GM18517 (cell line): ENCODE measurements at regions not wholly inside any gene's neighbourhood (a gene's known extent, or its start where the extent isn't known, plus 50 kb on each side); places are given as distances from the start of the nearest gene placed in this dataset.

Experiments
- ATAC-seq: cut with Tn5 transposase; IDR thresholded peaks from one replicate; pipeline ENCODE4 v1.9.1; 2021; ENCODE audit warnings: mild to moderate bottlenecking, moderate library complexity; ENCODE audit not compliant: unreplicated experiment

DNA sequence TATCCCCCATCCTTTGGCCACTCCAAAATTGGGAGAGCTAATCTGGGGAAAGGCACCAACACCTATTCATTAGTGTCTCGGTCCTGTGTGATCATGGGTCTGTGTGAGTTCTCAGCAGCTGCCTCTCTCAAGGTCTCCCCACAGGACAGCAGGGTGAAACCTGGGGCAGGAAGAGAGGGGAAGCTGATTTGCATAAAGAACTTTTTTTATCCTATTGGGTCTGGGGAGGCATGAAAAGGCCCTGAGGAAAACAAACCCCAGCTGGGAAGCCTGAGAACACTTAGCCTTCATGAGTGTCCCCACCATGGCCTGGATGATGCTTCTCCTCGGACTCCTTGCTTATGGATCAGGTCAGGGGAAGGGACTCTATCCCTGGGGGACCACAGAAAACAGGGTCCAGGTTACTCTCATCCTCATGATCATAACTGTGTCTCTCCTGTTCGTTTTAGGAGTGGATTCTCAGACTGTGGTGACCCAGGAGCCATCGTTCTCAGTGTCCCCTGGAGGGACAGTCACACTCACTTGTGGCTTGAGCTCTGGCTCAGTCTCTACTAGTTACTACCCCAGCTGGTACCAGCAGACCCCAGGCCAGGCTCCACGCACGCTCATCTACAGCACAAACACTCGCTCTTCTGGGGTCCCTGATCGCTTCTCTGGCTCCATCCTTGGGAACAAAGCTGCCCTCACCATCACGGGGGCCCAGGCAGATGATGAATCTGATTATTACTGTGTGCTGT lies 116.0 kb upstream of the TOP3B start:
- ATAC-seq = no peak

DNA sequence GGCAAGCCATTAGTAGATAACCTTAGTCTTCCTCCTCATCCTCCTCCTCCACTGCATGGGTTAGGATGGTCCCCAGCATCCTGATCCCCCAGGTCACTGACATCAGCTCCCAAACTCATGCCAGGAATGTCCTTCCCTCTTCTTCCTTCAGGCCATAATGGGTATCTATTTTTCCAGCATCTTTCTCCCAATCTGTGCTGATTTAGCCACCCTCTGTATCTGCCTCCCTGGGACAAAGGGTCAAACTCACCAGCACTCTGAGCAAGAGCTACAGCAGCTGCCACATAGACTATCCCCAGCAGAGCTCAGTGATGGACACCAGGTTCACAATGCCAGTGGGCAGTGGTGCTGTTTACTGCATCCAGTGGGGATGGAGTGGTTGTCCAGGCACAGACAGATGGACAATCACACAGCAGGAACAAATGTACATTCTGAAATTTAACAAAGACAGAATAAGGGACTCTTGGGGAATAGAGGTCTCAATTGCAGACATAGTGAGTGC lies 115.2 kb upstream of the TOP3B start:
- ATAC-seq = no peak

DNA sequence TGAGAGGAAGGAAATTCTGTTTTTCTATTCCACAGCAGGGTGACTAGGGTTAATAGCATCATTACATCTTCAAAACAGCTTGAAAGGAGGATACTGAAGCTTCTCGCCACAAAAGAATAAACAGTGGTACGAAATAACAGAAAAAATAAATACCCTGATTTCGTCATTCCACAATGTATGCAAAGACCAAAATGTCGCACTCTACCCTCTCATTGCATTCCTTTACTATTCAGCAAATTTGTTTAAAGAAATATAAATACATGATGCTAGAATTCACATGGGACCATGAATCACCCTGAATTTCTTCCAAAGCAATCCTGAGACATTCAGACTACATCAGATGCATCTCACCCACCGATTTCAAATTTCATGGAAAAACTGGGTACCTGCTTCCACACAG lies 112.3 kb upstream of the TOP3B start:
- ATAC-seq = no peak

DNA sequence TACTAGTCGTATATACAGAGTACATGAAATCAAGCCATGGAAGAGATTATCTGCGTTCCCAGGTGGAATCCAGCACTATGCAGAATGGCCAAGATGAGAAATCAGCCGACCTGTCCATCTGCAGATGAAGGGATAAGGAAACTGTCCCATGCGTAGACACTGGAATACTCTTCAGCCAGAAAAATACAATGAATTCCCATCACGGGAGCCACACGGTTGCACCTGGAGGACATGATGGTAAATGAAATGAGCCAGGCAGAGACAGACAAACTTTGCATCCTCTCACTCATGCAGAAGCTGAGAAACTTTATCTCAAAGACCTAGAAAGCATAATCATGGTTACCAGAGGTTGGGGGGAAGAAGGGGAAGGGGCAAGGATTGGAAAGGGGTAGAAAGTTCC lies 111.9 kb upstream of the TOP3B start:
- no peak for ATAC-seq

DNA sequence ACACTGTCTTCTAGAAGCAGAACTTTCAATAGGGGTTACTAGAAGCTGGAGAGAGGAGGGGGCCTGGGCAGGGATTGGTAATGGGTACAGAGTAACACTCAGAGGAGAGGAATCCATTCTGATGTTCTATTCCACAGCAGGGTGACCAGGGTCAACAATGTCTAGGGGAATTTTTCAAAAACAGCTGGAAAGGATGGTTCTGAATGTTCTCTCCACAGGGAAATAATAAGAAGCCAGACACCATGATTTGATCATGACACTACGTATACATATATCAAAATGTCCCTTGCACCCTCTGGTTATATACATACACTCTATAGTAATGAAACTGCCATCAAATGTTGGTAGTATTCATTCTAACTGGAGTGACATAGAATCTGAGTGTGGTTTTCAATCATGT lies 111.2 kb upstream of the TOP3B start:
- ATAC-seq = no peak

DNA sequence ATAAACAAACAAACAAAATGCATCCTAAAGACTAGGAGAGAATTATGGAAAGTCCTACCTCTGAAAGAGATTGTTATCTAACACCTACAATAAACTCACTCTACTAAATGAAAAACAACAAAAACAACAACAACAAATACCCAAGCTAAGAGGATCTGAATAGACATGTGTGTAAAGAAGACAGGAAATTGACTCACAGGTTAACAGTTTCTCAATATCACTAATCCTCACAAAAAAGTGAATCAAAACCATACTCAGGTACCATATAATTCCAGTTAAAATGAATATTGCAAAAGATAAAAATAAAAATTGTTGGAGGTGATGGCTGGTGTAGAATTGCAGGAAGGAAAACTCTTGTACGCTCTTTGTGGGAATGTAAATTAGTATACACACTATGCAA lies 110.4 kb upstream of the TOP3B start:
- no peak for ATAC-seq

DNA sequence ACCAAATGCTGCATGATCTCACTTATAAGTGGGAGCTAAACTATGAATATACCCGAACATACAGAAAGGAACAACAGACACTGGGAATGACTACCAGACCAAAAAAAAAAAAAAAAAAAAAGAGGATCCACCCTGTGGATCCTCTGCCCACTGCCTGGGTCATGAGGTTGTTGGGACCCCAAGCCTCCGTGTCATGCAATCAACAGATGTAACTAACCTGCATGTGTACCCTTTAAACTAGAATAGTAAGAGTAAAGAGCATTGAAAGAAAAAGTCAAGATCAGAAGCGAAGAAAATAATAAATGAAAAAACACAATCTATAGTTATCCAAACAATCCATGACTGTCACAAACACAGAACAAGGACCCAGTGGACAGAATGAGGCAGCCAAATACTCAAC lies 109.5 kb upstream of the TOP3B start:
- no peak for ATAC-seq

DNA sequence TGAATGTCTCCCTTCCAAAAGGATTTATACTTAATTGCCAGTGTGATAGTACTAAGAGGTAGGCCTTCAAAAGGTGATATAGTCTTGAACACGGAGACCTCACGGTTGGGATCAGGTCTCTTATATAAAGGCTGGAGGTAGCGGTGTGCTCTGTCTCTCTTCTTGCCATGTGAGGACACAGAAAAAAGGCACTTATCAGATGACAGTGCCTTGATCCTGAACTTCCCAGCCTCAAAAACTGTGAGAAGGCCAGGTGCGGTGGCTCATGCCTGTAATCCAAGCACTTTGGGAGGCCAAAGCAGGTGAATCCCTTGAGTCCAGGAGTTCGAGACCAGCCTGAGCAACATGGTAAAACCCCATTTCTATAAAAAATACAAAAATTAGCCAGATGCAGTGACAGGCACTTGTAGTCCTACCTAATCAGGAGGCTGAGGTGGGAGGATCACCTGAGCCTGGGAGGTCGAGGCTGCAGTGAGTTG lies 108.9 kb upstream of the TOP3B start:
- no peak for ATAC-seq

DNA sequence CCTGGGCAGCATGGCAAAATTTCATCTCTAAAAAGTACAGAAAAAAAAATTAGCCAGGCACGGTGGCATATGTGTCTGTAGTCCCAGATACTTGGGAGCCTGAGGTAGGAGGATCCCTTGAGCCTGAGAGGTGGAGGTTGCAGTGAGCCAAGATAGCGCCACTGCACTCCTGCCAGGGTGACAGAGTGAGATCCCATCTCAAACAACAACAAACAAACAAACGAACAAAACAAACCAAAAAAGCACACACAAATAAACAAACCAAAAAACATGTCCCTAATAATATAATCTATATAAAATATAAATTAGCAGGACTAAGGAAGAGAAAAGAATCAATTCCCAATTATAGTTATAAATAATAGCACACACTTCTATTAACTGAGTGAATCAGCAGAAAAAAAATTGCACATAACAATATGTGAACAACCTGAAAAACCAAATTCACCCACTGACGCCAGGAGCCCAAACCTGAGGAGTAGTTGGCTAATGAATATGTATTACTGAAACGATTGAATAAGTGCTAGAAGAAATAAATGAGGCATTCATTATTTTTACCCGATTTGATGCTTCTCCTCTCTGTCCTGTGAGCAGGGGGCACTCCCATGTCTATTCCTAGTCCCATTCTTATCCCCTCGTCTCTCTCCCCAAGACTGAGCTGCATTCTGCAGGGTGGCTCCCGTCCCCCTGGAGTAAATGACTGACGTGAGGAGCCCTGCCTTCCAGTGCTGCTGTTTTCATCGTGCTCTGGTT lies 108.2 kb upstream of the TOP3B start:
- ATAC-seq = no peak

DNA sequence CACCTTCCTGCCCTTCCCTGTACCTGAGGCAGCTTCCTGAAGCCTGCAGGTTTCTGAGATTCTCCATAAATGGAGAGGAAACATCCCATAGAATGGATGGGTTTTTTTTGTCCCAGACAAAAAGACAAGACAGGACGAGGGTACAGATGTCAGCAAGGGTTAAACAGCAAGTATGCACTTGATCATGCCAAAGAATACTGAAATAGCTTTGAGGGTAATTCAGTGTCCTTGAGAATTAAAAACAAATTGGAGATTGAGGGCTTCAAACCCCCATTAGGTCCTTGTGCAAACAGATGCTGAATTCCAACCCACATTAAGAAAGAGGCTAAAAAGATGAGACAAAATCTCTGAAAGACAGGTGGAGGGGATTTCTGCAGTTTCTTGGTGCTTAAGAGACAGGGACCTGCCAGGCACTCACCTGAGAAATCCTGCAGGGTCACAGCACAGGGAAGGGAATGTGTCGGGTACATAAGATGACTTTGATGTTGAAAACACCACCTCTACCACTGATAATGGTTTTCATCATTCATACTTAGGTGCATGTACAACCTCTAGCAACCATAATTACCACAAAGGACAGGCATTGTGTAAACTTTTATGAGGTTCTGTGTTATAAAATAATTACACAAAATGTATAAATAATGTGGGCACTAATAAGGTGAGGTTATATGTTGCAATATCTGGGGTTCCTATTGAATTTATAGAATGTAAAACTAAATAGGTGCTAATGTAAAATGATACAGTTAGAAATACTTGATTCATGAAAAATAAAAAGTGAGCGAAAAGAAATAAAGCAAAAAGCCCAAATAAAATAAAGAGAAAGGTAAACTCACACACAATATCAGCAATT lies 107.1 kb upstream of the TOP3B start:
- ATAC-seq = no peak

DNA sequence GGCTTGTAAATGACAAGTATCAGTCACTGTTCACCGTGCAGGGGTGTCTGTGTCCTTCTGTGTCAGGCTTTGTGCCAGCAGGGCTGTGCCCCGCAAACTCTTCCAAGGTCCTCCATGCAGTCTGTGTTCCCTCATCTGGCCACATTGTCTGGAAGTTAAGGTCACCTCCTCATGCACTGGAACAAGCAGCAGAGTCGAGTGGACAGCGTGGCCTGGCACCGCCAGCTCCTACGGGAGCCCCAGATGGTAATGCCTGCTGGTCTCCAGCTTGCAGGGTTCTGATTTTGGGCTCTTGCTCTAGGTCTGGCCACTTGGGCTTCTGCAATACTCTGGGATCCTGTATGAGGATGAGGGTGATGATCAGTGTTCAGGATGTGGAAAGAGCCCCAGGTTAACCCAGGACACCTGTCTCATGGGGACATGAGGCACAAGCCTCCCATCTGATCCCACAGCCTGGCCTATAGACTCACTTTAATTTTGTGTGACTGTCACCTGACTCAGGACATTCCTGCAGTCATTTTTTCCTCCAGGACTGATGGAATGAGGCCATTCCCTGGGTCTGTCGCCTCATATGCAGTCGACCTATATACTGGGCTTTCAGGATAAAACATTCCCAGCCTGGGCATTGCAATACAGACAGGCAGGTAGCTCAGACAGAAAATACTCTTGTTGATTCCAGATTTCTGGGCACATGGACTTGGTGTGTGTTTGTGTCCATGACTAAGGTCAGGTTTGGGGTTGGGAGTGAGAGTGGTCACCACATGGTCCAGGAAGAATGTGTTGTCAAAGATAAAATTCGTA lies 106.3 kb upstream of the TOP3B start:
- ATAC-seq = no peak

DNA sequence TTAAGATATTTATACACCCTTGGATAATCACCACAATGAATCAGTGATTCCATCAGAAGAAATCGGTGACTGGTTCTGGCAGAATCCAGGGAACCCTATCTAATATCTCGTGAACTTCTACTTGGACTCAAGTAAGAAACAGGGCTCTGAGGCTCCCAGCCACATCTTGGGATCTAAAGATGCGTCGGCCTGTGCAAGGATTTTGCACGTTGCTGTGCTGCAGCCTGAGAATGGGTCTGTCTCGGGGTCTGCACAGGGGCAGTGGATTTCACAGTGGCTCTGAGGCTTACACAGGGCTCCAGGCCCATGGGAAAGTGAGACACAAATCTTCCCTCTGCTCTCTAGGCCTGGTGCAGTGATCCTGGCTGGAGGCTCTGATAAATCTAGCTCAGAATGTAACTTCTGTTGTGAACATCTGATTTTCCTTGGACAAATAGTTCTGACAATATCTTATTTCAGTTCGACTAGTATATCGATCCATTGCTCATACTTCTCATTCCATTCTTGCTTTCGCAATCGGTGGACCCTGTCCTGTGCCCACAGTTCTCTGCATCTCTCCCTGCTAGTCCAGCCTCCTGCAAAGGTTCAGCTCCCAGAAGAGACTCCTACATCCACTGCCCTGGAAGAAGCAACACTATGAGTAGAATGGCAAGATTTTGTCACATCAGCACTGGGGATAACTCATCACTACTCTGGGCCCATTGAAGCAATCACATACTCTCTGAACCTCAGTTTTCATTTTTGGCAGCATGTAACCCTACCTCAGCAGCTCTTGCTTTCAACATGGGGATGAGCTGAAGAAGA lies 105.5 kb upstream of the TOP3B start:
- no peak for ATAC-seq

DNA sequence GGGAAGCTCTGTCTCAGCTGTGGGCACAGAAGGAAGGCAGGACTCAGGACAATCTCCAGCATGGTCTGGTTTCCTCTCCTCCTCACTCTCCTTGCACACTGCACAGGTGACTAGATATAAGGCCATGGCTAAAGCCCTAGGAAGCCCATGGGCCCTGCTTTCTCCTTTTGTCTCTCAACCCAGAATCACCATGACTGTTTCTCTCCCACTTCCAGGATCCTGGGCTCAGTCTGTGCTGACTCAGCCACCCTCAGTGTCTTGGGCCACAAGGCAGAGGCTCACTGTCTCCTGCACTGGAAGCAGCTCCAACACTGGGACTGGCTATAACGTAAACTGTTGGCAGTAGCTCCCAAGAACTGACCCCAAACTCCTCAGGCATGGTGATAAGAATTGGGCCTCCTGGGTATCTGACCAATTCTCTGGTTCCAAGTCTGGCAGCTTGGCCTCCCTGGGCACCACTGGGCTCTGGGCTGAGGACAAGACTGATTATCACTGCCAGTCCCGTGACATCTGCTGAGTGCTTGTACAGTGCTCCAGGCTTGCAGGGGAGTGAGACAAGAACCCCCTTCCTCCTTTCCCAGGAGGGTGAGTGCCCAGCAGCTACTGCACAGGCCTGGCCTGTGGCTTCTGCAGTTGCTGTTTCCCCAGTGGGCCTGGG lies 104.0 kb upstream of the TOP3B start:
- ATAC-seq = no peak

DNA sequence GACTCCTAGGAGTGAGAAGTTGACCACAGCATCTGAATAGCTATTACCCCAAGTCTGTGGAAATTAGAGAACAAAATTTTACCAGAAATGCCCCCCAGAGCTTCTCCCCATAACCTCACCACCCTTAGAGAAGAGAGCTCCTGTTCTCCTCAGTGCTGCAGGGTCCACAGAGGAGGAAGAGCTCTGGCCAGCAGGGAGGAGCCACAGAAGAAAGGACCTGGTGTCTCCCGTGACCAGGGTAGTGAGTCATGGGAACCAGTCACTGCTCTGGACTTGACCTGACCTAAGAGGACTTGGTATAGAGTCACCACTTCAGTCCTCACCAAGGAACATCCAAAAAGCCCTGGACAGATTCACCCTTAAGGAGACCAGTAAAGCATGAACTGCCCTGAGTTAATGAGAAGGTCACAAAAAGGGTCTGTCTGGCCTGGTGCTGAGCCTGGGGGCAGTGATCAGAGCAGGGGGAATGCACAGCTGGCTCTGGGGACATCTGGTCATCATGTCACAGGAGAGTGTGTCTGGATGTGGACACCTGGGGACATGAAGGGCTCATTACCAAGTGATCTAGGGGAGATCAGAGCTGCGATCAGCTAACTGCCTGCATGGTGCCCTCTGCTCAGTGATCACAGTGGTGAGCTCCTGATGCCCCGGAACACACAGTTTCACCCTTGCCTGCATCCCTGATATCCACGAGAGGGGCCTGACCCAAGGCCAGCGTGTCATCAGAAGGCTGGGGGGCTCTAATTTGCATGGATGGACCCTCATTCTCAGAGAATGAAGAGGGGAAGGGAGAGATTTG lies 103.3 kb upstream of the TOP3B start:
- no peak for ATAC-seq

DNA sequence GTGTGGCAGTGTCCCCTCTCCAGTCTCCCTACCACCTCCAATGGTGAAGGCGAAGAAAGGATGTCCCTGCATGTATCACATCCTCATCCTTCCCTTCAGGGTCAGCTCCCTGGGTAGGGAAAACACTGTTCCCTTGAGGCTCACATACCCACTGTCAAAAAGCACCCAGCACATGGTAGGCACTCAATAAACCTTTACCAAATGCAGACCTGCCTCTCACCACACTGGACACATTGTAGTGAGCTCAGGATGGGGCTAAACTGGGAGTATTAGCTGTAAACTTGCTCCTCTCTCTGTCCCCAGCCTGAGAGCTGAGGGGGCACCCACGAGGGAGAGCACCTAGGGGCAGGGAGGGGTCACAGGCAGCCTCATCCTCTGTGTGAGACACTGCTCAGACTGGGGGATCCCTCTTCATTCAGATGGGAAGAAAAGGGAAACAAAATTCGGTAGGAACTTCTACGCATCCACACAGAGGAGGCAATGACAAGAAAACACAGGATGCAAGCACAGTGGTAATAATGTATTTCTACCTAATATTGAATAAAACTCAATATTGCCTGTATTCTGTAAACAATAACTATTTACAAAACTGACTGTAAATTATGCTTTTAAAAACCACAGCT lies 101.6 kb upstream of the TOP3B start:
- ATAC-seq = no peak

DNA sequence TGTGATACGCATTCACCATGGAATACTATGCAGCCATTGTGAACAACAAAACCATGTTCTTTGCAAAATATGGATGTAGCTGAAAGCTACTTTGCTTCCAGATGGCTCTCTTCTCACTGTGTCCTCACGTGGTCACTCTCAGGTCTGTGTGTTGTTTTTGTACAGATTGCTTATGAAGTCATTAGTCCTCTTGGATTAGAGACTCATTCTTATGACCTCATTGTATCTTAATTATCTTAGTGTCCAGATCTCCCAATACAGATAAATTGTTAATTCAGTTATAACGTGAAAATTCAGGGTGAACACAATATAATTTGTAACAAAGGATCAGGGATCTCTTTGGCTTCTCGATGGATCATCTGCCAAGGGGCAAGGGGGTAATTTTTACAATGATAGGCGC lies 100.4 kb upstream of the TOP3B start:
- ATAC-seq = no peak

DNA sequence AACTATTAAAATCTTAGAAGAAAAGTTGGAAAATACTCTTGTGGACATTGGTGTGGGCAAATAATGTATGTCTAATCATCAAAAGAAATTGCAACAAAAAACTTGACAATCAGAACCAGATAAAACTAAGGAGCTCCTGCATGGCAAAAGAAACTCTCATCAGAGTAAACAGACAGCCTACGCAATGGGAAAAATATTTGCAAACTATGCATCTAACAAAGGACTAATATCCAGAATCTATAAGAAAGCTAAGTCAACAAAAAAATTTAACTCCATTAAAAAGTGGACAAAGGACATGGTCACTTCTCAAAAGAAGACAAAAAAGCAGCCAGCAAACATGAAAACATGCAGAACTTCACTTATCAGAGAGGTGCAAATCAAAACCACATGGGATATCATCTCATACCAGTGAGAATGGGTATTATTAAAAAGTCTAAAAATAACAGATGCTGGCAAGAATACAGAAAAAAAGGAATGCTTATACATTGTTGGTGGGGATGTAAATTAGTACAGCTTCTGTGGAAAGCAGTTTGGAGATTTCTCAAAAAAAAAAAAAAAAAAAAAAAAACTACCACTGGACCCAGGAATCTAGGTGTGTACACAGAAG lies 99.7 kb upstream of the TOP3B start:
- no peak for ATAC-seq

DNA sequence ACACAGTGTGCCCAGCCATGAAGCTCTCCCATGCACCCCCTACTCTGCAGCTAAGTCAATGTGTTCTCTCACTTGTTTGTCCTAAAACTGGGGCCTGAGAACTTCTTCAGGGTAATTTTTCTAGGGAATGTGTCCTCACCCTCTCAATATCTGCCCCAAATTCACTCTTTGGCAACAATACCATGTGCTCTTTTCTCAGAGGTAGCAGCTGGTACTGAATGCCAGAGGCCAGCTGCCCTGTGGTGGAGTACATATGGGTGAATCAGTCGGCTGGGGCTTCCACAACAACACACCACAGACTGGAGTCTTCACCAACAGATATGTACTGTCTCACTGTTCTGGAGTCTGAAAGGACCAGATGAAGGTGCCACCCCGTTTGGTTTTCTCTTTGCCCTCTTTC lies 97.7 kb upstream of the TOP3B start:
- ATAC-seq = no peak
